ELF-1 (cell line): ENCODE measurements at regions not wholly inside any gene's neighbourhood (a gene's known extent, or its start where the extent isn't known, plus 50 kb on each side); places are given as distances from the start of the nearest gene placed in this dataset.
"Not testable (repeated sequence)": the region's sequence is repeated elsewhere in the genome, so short reads cannot be mapped to it uniquely, and the experiment has no call there.

Experiments used
- DNase-seq: peaks from one replicate; pipeline ENCODE4 v3.0.0-alpha.2; 2016; ENCODE audit warnings: low read depth, low spot score

- no peak for DNase-seq
These were observed 145.4 kb downstream of the TTLL2 start for GRCh38 chr6:167470101-167470835.

GRCh38 chr6:167470836-167471547, 146.1 kb downstream of the TTLL2 start:
- no peak for DNase-seq

- no peak for DNase-seq
These were observed 146.7 kb downstream of the TTLL2 start for GRCh38 chr6:167471548-167471930.

GRCh38 chr6:167472148-167472547, 147.3 kb downstream of the TTLL2 start:
- no peak for DNase-seq

- DNase-seq: no peak
These were observed 148.0 kb downstream of the TTLL2 start for GRCh38 chr6:167472880-167473279.

GRCh38 chr6:167474171-167474570, 149.3 kb downstream of the TTLL2 start:
- no peak for DNase-seq

GRCh38 chr6:167474725-167475124, 149.8 kb downstream of the TTLL2 start:
- no peak for DNase-seq

GRCh38 chr6:167475947-167476346, 151.1 kb downstream of the TTLL2 start:
- peak; percentile 66 for DNase-seq

- no peak for DNase-seq
These were observed 152.1 kb downstream of the TTLL2 start for GRCh38 chr6:167476844-167477595.

- no peak for DNase-seq
These were observed 152.8 kb downstream of the TTLL2 start for GRCh38 chr6:167477688-167478087.

GRCh38 chr6:167479301-167479700, 154.4 kb downstream of the TTLL2 start:
- DNase-seq: no peak

GRCh38 chr6:167479901-167480648, 155.2 kb downstream of the TTLL2 start:
- DNase-seq: peak; percentile 68

- peak; percentile 67 for DNase-seq
These were observed 156.5 kb downstream of the TTLL2 start for GRCh38 chr6:167481307-167481926.

- DNase-seq: not testable (repeated sequence)
These were observed 157.9 kb downstream of the TTLL2 start for GRCh38 chr6:167482801-167483200.

- DNase-seq: no peak
These were observed 160.5 kb downstream of the TTLL2 start for GRCh38 chr6:167485186-167485978.

- no peak for DNase-seq
These were observed 163.1 kb downstream of the TTLL2 start for GRCh38 chr6:167487749-167488664.

GRCh38 chr6:167491438-167492099, 166.7 kb downstream of the TTLL2 start:
- no peak for DNase-seq

GRCh38 chr6:167492100-167492449, 167.2 kb downstream of the TTLL2 start:
- DNase-seq: no peak

GRCh38 chr6:167493310-167493709, 168.4 kb downstream of the TTLL2 start:
- DNase-seq: no peak
